Right ventricle myocardium superior (tissue), 1 donor: ENCODE measurements at regions not wholly inside any gene's neighbourhood (a gene's known extent, or its start where the extent isn't known, plus 50 kb on each side); places are given as distances from the start of the nearest gene placed in this dataset.
"Not testable (repeated sequence)": the region's sequence is repeated elsewhere in the genome, so short reads cannot be mapped to it uniquely, and the experiment has no call there.

Experiments
- ATAC-seq: fragments of 200-7000 bp; cut with Tn5 transposase; one replicate; pipeline ENCODE4 v1.9.1; 2020; ENCODE audit warnings: mild to moderate bottlenecking; ENCODE audit not compliant: poor library complexity
- DNase-seq: peaks from one replicate; pipeline ENCODE4 v3.0.0-alpha.2; 2020
- intact Hi-C: fragments of 100-400 bp; cut with DNase I; formaldehyde crosslinking; loops from one replicate; pipeline ENCODE4 v1.11.2; 2022
- donor health status: DM: no; HTN: yes; CAD: no; lungs with severe emphysema.

GRCh38 chr15:96807361-96807760, 476.9 kb downstream of the NR2F2 start:
- intact Hi-C loops, result no loop called here
- no peak for ATAC-seq

GRCh38 chr15:96817900-96818299, 487.4 kb downstream of the NR2F2 start:
- DNase-seq (no peak), ATAC-seq (no peak)
- intact Hi-C loops, result no loop called here

More at GRCh38 chr15:96807361-96807760, 476.9 kb downstream of the NR2F2 start:
- no peak for DNase-seq

- ATAC-seq (no peak), DNase-seq (no peak)
- intact Hi-C loops, result no loop called here
These were observed 488.4 kb downstream of the NR2F2 start for GRCh38 chr15:96818861-96819260.

GRCh38 chr15:96827981-96828380, 497.5 kb downstream of the NR2F2 start:
- ATAC-seq, result no peak
- intact Hi-C loops, result no loop called here
- DNase-seq, result no peak

- DNase-seq (no peak), ATAC-seq (no peak)
- intact Hi-C loops, result no loop called here
These were observed 506.9 kb downstream of the NR2F2 start for GRCh38 chr15:96837241-96837970.

- DNase-seq, result no peak
- no peak for ATAC-seq
- intact Hi-C loops, result no loop called here
These were observed 507.6 kb downstream of the NR2F2 start for GRCh38 chr15:96838081-96838480.

GRCh38 chr15:96849271-96849900, 518.9 kb downstream of the NR2F2 start:
- ATAC-seq, result no peak
- no peak for DNase-seq
- intact Hi-C loops, result no loop called here

GRCh38 chr15:96851613-96852012, 521.1 kb downstream of the NR2F2 start:
- no peak for DNase-seq
- intact Hi-C loops, result no loop called here
- ATAC-seq, result no peak

- ATAC-seq, result no peak
- DNase-seq, result no peak
- intact Hi-C loops, result no loop called here
These were observed 528.2 kb downstream of the NR2F2 start for GRCh38 chr15:96858694-96859093.

- DNase-seq (no peak), ATAC-seq (no peak)
- intact Hi-C loops, result no loop called here
These were observed 530.2 kb downstream of the NR2F2 start for GRCh38 chr15:96860741-96861140.

GRCh38 chr15:96867992-96868391, 537.5 kb downstream of the NR2F2 start:
- ATAC-seq, result no peak
- intact Hi-C loops, result no loop called here

GRCh38 chr15:96869122-96869521, 538.6 kb downstream of the NR2F2 start:
- ATAC-seq, result no peak
- no peak for DNase-seq
- intact Hi-C loops, result no loop called here

More at GRCh38 chr15:96867992-96868391, 537.5 kb downstream of the NR2F2 start:
- DNase-seq, result no peak

- no peak for ATAC-seq
- no peak for DNase-seq
- intact Hi-C loops, result no loop called here
These were observed 539.3 kb downstream of the NR2F2 start for GRCh38 chr15:96869790-96870189.

GRCh38 chr15:96870580-96870979, 540.1 kb downstream of the NR2F2 start:
- no peak for ATAC-seq
- intact Hi-C loops, result no loop called here
- no peak for DNase-seq

GRCh38 chr15:96877442-96877841, 546.9 kb downstream of the NR2F2 start:
- intact Hi-C loops, ATAC-seq, DNase-seq: not testable (repeated sequence)

GRCh38 chr15:96878129-96878528, 547.6 kb downstream of the NR2F2 start:
- ATAC-seq (no peak), DNase-seq (no peak)
- intact Hi-C loops, result no loop called here

GRCh38 chr15:96882121-96882772, 551.7 kb downstream of the NR2F2 start:
- intact Hi-C loops, result no loop called here
- DNase-seq (no peak), ATAC-seq (no peak)

- no peak for DNase-seq
- ATAC-seq, result no peak
- intact Hi-C loops, result no loop called here
These were observed 557.2 kb downstream of the NR2F2 start for GRCh38 chr15:96887730-96888129.

- intact Hi-C loops, result no loop called here
- no peak for DNase-seq
- ATAC-seq, result no peak
These were observed 558.3 kb downstream of the NR2F2 start for GRCh38 chr15:96888764-96889163.
